Neural cell (in vitro differentiated cells): ENCODE measurements at regions not wholly inside any gene's neighbourhood (a gene's known extent, or its start where the extent isn't known, plus 50 kb on each side); places are given as distances from the start of the nearest gene placed in this dataset.

ENCODE experiments used
- H2AFZ ChIP-seq: fragments of 200-600, 300-800 bp; sonication (generic), shearing (Covaris generic); 2 replicates; pipeline ENCODE4 v1.6.0; 2014; ENCODE audit warnings: low read depth, mild to moderate bottlenecking, antibody characterized with exemption, low read length, moderate library complexity
- H3F3A ChIP-seq: fragments of 200-600 bp; shearing (Covaris generic); 2 replicates; pipeline ENCODE4 v1.6.1; 2016; ENCODE audit warnings: mild to moderate bottlenecking, moderate library complexity, mixed read lengths, antibody characterized with exemption, low read length; ENCODE audit not compliant: insufficient read depth, poor library complexity, severe bottlenecking
- H3K27ac ChIP-seq: fragments of 200-600, 300-800 bp; sonication (generic), shearing (Covaris generic); 2 replicates; pipeline ENCODE4 v1.5.1; 2014; ENCODE audit warnings: mild to moderate bottlenecking, low read length, moderate library complexity
- H3K27me3 ChIP-seq: fragments of 300-800, 200-600 bp; sonication (generic), shearing (Covaris generic); 2 replicates; pipeline ENCODE4 v1.6.0; 2014; ENCODE audit warnings: mild to moderate bottlenecking, low read depth, low read length, moderate library complexity; ENCODE audit not compliant: insufficient read depth
- H3K36me3 ChIP-seq: fragments of 300-800, 200-600 bp; sonication (generic), shearing (Covaris generic); 2 replicates; pipeline ENCODE4 v1.5.1; 2014; ENCODE audit warnings: mild to moderate bottlenecking, antibody characterized with exemption, low read length, moderate library complexity; ENCODE audit not compliant: insufficient read depth
- H3K4me2 ChIP-seq: fragments of 300-800, 200-600 bp; sonication (generic), shearing (Covaris generic); 2 replicates; pipeline ENCODE4 v1.6.0; 2014; ENCODE audit warnings: mild to moderate bottlenecking, low read length
- H3K4me3 ChIP-seq: fragments of 300-800, 200-600 bp; sonication (generic), shearing (Covaris generic); 2 replicates; pipeline ENCODE4 v1.5.1; 2014; ENCODE audit warnings: mild to moderate bottlenecking, low read length, moderate library complexity
- H3K79me2 ChIP-seq: fragments of 200-600 bp; shearing (Covaris generic); replicated peaks from 2 replicates; pipeline ENCODE4 v1.6.0; 2014; ENCODE audit warnings: mild to moderate bottlenecking, low read length, moderate library complexity; ENCODE audit not compliant: insufficient read depth
- H3K9ac ChIP-seq: fragments of 300-800, 200-600 bp; sonication (generic), shearing (Covaris generic); 2 replicates; pipeline ENCODE4 v1.6.1; 2016; ENCODE audit warnings: mild to moderate bottlenecking, low read length, mixed read lengths
- H3K9me2 ChIP-seq: fragments of 200-600 bp; shearing (Covaris generic); 2 replicates; pipeline ENCODE4 v1.6.1; 2016; ENCODE audit warnings: mild to moderate bottlenecking, low read length, mixed read lengths; ENCODE audit not compliant: insufficient read depth
- H3K9me3 ChIP-seq: fragments of 200-600, 300-800 bp; sonication (generic), shearing (Covaris generic); 2 replicates; pipeline ENCODE4 v1.6.1; 2016; ENCODE audit warnings: mild to moderate bottlenecking, mixed run types, low read length, moderate library complexity, mixed read lengths
- H4K20me1 ChIP-seq: fragments of 200-600 bp; shearing (Covaris generic); 2 replicates; pipeline ENCODE4 v1.6.1; 2016; ENCODE audit warnings: mild to moderate bottlenecking, mixed run types; ENCODE audit not compliant: insufficient read depth
- EP300 ChIP-seq: fragments of 450-650 bp; conservative IDR thresholded peaks from 2 replicates; pipeline ENCODE4 v1.6.1; 2014; ENCODE audit warnings: antibody characterized with exemption, mild to moderate bottlenecking, moderate library complexity; ENCODE audit not compliant: poor library complexity, severe bottlenecking
- EZH2 ChIP-seq: fragments of 200-600, 300-800 bp; shearing (Covaris generic), sonication (generic); IDR thresholded peaks from 2 replicates; pipeline ENCODE4 v1.6.1; 2014; ENCODE audit warnings: antibody characterized with exemption, low read length, borderline replicate concordance, mild to moderate bottlenecking; ENCODE audit not compliant: insufficient read depth, poor library complexity, severe bottlenecking
- MXI1 ChIP-seq: fragments of 450-650 bp; conservative IDR thresholded peaks from 2 replicates; pipeline ENCODE4 v1.6.1; 2014; ENCODE audit warnings: antibody characterized with exemption, mild to moderate bottlenecking; ENCODE audit not compliant: poor library complexity, severe bottlenecking
- POLR2AphosphoS5 ChIP-seq: IDR thresholded peaks from 2 replicates; pipeline ENCODE4 v1.6.1; 2012
- RAD21 ChIP-seq: fragments of 450-650 bp; conservative IDR thresholded peaks from 2 replicates; pipeline ENCODE4 v1.6.1; 2014; ENCODE audit warnings: antibody characterized with exemption, mild to moderate bottlenecking, moderate library complexity
- SMC3 ChIP-seq: fragments of 450-650 bp; conservative IDR thresholded peaks from 2 replicates; pipeline ENCODE4 v1.6.1; 2014; ENCODE audit warnings: antibody characterized with exemption, mild to moderate bottlenecking, moderate library complexity; ENCODE audit not compliant: poor library complexity
- TAF1 ChIP-seq: IDR thresholded peaks from 2 replicates; pipeline ENCODE4 v1.6.1; 2012; ENCODE audit warnings: low read depth
- TF ChIP-seq, protein P1 (sequence below): fragments of 450-650 bp; IDR thresholded peaks from 2 replicates; pipeline ENCODE4 v1.5.1; 2014; ENCODE audit warnings: antibody characterized with exemption, mild to moderate bottlenecking, moderate library complexity; ENCODE audit not compliant: poor library complexity, severe bottlenecking
- TF ChIP-seq, protein P2 (sequence below): IDR thresholded peaks from 2 replicates; pipeline ENCODE4 v1.6.1; 2012; ENCODE audit warnings: borderline replicate concordance

DNA sequence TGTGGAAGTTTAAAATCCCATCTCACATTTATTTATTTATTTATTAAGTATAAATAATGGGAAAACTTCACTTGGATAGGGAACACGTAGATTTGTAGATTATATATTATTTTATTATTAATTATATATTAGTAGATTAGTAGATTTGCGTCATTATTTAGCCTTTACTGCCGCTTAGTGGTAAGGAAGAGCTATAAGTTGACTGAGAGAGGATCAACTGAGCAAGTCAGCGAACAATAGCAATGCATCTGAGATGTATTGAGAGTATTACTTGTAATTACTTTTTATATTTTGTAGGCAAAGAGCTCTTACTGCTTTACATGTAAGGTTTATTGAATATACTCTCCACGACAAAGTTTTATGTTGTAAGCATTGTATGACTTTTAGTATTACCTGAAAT is 244.5 kb upstream of the ANKRD30A start:
- TF ChIP-seq POLR2AphosphoS5 (no peak), EP300 (no peak), MXI1 (no peak), RAD21 (peak; percentile 65), SMC3 (peak; percentile 50), TAF1 (no peak)
- TF ChIP-seq, protein P1, sequence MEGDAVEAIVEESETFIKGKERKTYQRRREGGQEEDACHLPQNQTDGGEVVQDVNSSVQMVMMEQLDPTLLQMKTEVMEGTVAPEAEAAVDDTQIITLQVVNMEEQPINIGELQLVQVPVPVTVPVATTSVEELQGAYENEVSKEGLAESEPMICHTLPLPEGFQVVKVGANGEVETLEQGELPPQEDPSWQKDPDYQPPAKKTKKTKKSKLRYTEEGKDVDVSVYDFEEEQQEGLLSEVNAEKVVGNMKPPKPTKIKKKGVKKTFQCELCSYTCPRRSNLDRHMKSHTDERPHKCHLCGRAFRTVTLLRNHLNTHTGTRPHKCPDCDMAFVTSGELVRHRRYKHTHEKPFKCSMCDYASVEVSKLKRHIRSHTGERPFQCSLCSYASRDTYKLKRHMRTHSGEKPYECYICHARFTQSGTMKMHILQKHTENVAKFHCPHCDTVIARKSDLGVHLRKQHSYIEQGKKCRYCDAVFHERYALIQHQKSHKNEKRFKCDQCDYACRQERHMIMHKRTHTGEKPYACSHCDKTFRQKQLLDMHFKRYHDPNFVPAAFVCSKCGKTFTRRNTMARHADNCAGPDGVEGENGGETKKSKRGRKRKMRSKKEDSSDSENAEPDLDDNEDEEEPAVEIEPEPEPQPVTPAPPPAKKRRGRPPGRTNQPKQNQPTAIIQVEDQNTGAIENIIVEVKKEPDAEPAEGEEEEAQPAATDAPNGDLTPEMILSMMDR: peak; percentile 57
- TF ChIP-seq, protein P2, sequence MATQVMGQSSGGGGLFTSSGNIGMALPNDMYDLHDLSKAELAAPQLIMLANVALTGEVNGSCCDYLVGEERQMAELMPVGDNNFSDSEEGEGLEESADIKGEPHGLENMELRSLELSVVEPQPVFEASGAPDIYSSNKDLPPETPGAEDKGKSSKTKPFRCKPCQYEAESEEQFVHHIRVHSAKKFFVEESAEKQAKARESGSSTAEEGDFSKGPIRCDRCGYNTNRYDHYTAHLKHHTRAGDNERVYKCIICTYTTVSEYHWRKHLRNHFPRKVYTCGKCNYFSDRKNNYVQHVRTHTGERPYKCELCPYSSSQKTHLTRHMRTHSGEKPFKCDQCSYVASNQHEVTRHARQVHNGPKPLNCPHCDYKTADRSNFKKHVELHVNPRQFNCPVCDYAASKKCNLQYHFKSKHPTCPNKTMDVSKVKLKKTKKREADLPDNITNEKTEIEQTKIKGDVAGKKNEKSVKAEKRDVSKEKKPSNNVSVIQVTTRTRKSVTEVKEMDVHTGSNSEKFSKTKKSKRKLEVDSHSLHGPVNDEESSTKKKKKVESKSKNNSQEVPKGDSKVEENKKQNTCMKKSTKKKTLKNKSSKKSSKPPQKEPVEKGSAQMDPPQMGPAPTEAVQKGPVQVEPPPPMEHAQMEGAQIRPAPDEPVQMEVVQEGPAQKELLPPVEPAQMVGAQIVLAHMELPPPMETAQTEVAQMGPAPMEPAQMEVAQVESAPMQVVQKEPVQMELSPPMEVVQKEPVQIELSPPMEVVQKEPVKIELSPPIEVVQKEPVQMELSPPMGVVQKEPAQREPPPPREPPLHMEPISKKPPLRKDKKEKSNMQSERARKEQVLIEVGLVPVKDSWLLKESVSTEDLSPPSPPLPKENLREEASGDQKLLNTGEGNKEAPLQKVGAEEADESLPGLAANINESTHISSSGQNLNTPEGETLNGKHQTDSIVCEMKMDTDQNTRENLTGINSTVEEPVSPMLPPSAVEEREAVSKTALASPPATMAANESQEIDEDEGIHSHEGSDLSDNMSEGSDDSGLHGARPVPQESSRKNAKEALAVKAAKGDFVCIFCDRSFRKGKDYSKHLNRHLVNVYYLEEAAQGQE: no peak
- no peaks in the 10 kb centered on the region for H3K9me2 ChIP-seq

DNA sequence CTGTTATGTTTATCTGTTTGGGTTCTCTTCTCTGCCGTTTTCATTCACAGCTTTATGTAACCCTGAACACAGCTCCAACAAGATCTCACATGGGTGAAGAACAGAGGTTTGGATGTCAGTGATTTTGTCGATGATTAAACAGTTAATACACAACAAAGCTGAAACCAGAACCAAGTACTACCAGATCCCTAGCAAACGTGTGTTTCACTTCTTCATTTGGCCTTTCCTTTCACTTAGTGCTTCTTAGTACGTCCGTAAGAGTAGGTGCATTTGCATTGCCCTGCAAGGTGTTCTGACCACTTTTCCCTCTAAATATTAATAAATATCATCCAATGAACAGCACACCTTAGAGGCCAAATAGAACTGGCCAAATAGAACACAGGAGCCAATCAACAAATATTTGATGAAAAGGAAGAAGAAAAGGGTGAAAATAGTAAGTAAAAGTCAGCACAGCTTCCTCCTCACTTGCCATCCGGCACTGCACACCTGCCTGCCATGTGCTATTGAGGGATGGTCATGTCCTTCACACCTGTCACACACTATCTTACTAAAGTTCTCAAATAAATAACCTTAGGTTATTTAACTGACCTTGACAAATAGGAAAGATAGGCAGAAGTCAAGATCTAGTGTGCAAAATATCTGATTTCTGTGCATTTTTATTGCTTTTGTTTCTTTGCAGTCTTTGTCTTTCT is 252.6 kb upstream of the ANKRD30A start:
- no peaks in the 10 kb centered on the region for H3K36me3 ChIP-seq

More for the DNA sequence above, 244.5 kb upstream of the ANKRD30A start:
- H4K20me1 ChIP-seq: no peaks in the 10 kb centered on the region
- no peaks in the 10 kb centered on the region for H3K79me2 ChIP-seq
- no peak overlapping the region for H3K4me3 ChIP-seq
- H2AFZ ChIP-seq: no peak overlapping the region
- H3K27me3 ChIP-seq: no peaks in the 10 kb centered on the region
- H3K36me3 ChIP-seq: no peaks in the 10 kb centered on the region
- no peak overlapping the region for H3K27ac ChIP-seq
- no peak overlapping the region for H3K9ac ChIP-seq
- H3F3A ChIP-seq: no peaks in the 10 kb centered on the region
- H3K4me2 ChIP-seq: no peak overlapping the region
- H3K9me3 ChIP-seq: no peaks in the 10 kb centered on the region

More for the DNA sequence above, 252.6 kb upstream of the ANKRD30A start:
- H3K4me3 ChIP-seq: no peak overlapping the region
- no peaks in the 10 kb centered on the region for H3K9me3 ChIP-seq
- H3K9ac ChIP-seq: no peak overlapping the region
- H4K20me1 ChIP-seq: no peaks in the 10 kb centered on the region
- H2AFZ ChIP-seq: no peak overlapping the region
- TF ChIP-seq RAD21: no peak
- no peak for TF ChIP-seq POLR2AphosphoS5
- no peak for TF ChIP-seq EZH2
- TF ChIP-seq, protein P1: no peak
- TF ChIP-seq, protein P2: no peak
- no peak for TF ChIP-seq MXI1
- no peak for TF ChIP-seq TAF1
- no peak for TF ChIP-seq EP300
- TF ChIP-seq SMC3: no peak
- no peaks in the 10 kb centered on the region for H3F3A ChIP-seq
- no peaks in the 10 kb centered on the region for H3K79me2 ChIP-seq
- no peaks in the 10 kb centered on the region for H3K9me2 ChIP-seq
- H3K4me2 ChIP-seq: no peak overlapping the region
- H3K27me3 ChIP-seq: no peaks in the 10 kb centered on the region
- no peak overlapping the region for H3K27ac ChIP-seq
